Omental fat pad (tissue), 3 donors: ENCODE measurements at regions not wholly inside any gene's neighbourhood (a gene's known extent, or its start where the extent isn't known, plus 50 kb on each side); places are given as distances from the start of the nearest gene placed in this dataset.

Experiments used
- ATAC-seq: fragments of 150-250 bp; one replicate; pipeline ENCODE4 v1.9.1; 2016; ENCODE audit warnings: mild to moderate bottlenecking, moderate library complexity; ENCODE audit not compliant: low FRiP score
- DNase-seq: peaks from one replicate; pipeline ENCODE4 v3.0.0-alpha.2; 2019; ENCODE audit warnings: low spot score
- TF ChIP-seq, protein P1 (sequence below), 3 donors: fragments of 450-650 bp; IDR thresholded peaks; one replicate each; pipeline ENCODE4 v1.5.1; 2016 to 2017; ENCODE audit warnings: antibody characterized with exemption in 3 of 3, mild to moderate bottlenecking in 3 of 3, moderate library complexity in 2 of 3

DNA sequence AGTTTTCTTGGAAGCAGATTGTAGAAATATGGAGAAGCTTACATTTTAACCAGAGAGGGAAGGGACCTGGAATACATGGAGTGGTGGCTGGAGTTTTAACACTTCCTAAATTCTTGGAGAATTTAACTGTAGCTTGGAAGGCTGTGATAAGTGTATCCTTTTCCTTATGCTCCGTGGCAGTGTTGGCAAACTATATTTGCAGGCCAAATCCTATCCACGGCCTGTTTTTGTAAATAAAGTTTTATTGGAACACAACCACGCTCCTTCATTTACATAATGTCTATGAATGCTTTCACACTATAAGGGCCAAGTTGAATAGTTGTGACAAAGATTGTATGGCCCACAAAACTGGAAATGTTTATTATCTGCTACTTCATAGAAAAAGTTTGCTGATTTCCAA, 110.6 kb upstream of the MIR17HG start:
- ATAC-seq (no peak), DNase-seq (no peak)
- TF ChIP-seq, protein P1, sequence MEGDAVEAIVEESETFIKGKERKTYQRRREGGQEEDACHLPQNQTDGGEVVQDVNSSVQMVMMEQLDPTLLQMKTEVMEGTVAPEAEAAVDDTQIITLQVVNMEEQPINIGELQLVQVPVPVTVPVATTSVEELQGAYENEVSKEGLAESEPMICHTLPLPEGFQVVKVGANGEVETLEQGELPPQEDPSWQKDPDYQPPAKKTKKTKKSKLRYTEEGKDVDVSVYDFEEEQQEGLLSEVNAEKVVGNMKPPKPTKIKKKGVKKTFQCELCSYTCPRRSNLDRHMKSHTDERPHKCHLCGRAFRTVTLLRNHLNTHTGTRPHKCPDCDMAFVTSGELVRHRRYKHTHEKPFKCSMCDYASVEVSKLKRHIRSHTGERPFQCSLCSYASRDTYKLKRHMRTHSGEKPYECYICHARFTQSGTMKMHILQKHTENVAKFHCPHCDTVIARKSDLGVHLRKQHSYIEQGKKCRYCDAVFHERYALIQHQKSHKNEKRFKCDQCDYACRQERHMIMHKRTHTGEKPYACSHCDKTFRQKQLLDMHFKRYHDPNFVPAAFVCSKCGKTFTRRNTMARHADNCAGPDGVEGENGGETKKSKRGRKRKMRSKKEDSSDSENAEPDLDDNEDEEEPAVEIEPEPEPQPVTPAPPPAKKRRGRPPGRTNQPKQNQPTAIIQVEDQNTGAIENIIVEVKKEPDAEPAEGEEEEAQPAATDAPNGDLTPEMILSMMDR (IDR thresholded peaks at IDR 0.05), result no peak

DNA sequence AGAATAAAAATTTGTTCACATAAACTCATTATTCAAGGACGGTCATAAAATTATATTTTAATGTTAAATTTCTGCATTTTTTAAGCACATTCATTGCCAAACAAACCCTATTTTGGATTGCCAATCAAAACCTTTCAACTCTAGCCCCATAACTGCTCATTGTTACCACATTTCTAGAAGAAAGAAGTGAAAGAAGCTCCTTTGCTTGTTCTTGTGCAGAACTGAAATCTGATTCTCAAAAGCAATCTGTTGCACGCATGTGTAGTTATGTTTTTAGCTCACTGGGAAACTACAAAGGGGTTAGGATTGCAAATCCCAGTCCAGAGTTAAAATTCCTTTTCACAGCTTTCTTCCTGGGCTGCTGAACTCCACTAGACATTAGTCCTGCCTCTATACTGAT, 109.5 kb upstream of the MIR17HG start:
- DNase-seq, result no peak
- TF ChIP-seq, protein P1 (IDR thresholded peaks at IDR 0.05), result no peak
- ATAC-seq, result no peak

DNA sequence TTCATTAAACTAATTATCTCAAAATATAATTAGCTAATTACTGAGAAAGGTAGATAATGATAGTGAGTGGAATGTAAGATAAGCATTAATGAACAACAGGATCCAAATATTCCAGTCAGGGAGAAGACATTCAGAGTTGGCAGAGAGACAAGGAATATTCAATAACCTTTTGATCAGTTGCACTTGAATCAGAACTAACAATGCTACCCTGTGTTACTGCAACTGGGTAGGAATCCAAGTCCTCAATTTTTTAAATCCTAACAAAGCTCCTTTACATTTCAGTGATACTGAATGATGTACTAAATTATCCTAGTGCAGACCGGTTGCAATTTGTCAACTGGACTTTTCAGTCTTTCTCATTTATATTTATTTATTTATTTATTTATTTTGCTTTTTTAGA, 107.1 kb upstream of the MIR17HG start:
- TF ChIP-seq, protein P1 (IDR thresholded peaks at IDR 0.05), result no peak
- DNase-seq (no peak), ATAC-seq (no peak)

DNA sequence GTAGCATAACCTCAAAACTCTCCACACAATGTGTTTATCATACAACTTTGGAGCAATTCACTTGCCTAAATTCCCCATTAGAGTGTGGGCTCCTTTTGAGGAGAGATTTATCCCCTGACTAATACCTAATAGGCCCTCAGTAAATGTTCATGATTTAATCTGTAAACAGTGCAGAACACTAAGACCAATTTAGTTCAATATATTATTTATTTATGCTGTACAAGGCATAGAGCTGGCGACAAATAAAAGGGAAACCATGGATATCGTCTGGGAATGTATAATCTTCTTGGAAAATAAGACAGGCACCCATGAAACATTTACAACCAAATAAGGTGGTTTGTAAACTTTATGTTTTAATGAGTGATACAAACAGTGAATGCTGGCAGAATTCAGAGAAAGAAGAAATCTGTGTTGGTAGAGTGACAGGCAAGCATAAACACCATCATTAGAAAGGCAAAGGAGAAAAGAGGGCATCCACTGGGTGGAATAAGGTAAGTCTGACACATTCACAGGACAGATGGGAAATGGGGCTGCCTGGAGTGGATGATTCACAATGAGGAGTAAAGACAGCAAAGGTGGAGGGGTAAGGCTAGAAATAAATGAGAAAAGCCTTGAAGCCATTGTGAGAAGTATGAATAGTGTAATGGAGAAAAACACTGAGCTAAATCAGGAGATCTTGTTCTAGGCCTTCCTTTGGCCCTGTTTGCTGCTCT, 106.1 kb upstream of the MIR17HG start:
- TF ChIP-seq, protein P1 (IDR thresholded peaks at IDR 0.05), result no peak
- no peak for ATAC-seq
- no peak for DNase-seq

DNA sequence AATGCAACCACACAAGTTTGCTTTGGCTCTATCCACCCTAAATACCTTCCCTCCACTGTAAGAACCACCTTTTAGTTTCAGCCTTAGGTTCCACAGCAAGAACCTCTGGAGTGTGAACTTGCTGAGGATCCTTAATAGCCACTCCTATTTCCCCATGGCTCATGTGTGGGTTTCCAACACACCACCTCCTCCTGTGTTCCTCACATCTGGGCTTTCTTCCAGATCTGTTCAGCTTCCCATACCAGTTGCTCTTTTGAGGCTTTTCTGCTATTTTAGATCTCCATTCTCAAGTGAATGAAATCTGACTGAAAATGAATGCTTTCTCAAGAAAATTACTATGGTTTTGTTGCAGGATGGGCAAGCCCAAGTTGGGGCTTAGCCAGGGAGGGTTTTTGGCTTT, 104.8 kb upstream of the MIR17HG start:
- TF ChIP-seq, protein P1 (IDR thresholded peaks at IDR 0.05), result no peak
- ATAC-seq, result no peak
- no peak for DNase-seq

DNA sequence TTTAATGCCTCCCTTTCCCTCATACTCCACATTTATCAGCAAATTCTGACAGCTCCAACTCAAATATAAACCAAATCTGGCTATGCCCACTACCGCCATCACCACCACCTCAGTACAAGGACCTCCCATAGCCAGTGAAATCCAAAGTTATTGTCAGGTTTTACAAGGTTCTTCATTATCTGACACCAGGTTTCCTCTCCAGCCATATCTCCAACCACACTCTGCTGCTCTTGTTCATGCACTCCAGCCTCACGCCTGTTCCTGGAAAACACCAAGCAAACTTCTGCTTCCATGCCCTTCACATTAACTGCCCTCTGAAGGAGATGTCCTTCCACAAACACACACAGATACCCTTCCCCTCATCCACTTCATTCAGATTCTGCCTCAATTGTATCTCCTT, 102.2 kb upstream of the MIR17HG start:
- no peak for ATAC-seq
- DNase-seq, result no peak
- TF ChIP-seq, protein P1 (IDR thresholded peaks at IDR 0.05), result no peak

DNA sequence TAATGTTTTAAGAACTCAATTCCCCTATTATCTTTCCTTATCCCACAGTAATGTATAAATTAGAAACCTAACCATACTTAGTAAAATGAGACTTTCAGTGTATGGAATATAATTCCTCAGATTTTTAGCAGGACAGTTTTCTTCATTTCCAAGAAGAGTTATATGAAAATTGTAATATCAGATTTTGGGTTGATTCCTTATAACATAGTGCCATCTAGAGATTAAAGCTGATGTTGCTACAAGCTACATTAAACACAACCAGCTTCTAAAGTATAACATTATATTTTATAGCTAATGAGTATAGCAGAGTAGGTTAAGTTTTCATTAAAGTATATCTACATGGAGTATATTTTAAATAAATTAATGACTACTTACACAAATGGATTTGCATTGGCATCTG, 99.7 kb upstream of the MIR17HG start:
- TF ChIP-seq, protein P1 (IDR thresholded peaks at IDR 0.05), result no peak
- no peak for ATAC-seq
- no peak for DNase-seq
